OCI-LY1 (cell line): ENCODE measurements at regions not wholly inside any gene's neighbourhood (a gene's known extent, or its start where the extent isn't known, plus 50 kb on each side); places are given as distances from the start of the nearest gene placed in this dataset.

ENCODE experiments used
- EZH2 ChIP-seq: fragments of 200-600 bp; sonication (generic), shearing (Covaris generic); IDR thresholded peaks from 2 replicates; pipeline ENCODE4 v1.8.0; 2017; ENCODE audit warnings: borderline replicate concordance, mixed run types, mild to moderate bottlenecking, antibody characterized with exemption, low read length, moderate library complexity, mixed read lengths
- TF ChIP-seq, protein P1 (sequence below): fragments of 200-600 bp; sonication (generic), shearing (Covaris generic); IDR thresholded peaks from 2 replicates; pipeline ENCODE4 v1.5.1; 2017; ENCODE audit warnings: mild to moderate bottlenecking, antibody characterized with exemption, low read length, moderate library complexity, mixed read lengths

DNA sequence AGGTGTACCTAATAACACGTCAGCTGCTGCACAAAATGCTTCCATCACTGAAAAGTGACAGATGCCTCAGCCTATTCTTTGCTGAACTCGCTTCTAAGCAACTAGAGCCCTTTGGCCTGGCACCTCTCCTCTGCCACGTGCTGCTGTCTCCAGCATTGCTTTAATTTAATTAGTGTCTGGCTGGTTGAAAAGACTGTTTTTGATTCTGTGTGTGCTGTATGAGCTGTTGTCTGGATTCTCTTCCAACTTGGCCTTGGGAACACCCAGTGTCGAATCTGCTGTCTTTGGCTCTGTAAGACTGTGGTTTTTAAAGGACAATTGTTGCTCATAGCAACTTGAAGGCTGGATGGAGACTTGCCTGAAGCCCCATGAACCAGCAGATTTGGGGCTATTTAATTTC lies 109.5 kb downstream of the PSMG1 start:
- TF ChIP-seq, protein P1, sequence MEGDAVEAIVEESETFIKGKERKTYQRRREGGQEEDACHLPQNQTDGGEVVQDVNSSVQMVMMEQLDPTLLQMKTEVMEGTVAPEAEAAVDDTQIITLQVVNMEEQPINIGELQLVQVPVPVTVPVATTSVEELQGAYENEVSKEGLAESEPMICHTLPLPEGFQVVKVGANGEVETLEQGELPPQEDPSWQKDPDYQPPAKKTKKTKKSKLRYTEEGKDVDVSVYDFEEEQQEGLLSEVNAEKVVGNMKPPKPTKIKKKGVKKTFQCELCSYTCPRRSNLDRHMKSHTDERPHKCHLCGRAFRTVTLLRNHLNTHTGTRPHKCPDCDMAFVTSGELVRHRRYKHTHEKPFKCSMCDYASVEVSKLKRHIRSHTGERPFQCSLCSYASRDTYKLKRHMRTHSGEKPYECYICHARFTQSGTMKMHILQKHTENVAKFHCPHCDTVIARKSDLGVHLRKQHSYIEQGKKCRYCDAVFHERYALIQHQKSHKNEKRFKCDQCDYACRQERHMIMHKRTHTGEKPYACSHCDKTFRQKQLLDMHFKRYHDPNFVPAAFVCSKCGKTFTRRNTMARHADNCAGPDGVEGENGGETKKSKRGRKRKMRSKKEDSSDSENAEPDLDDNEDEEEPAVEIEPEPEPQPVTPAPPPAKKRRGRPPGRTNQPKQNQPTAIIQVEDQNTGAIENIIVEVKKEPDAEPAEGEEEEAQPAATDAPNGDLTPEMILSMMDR = no peak
- no peak for TF ChIP-seq EZH2
